SU-DHL-6 (cell line): ENCODE measurements at regions not wholly inside any gene's neighbourhood (a gene's known extent, or its start where the extent isn't known, plus 50 kb on each side); places are given as distances from the start of the nearest gene placed in this dataset.

Experiments
- H2AFZ ChIP-seq: fragments of 200-600 bp; sonication (generic); 2 replicates; pipeline ENCODE4 v1.6.1; 2014; ENCODE audit warnings: low read depth, mild to moderate bottlenecking, moderate library complexity, mixed read lengths, antibody characterized with exemption, low read length; ENCODE audit not compliant: severe bottlenecking
- H3F3A ChIP-seq: fragments of 200-600 bp; shearing (Covaris generic); 2 replicates; pipeline ENCODE4 v1.6.0; 2016; ENCODE audit warnings: antibody characterized with exemption, mild to moderate bottlenecking; ENCODE audit not compliant: insufficient read depth
- H3K27ac ChIP-seq: fragments of 200-600 bp; sonication (generic); 2 replicates; pipeline ENCODE4 v1.5.1; 2016; ENCODE audit warnings: low read depth, mild to moderate bottlenecking, low read length, moderate library complexity, mixed read lengths
- H3K27me3 ChIP-seq: fragments of 200-600 bp; sonication (generic), shearing (Covaris generic); 2 replicates; pipeline ENCODE4 v1.6.0; 2014; ENCODE audit warnings: mild to moderate bottlenecking, low read length
- H3K36me3 ChIP-seq: fragments of 200-600 bp; sonication (generic); 2 replicates; pipeline ENCODE4 v1.6.1; 2014; ENCODE audit warnings: mild to moderate bottlenecking, low read length, mixed read lengths
- H3K4me2 ChIP-seq: fragments of 300-600, 200-600 bp; shearing (Covaris generic), sonication (generic); 2 replicates; pipeline ENCODE4 v1.6.0; 2014; ENCODE audit warnings: low read length, low read depth, mild to moderate bottlenecking; ENCODE audit not compliant: poor library complexity, severe bottlenecking
- H3K4me3 ChIP-seq: fragments of 200-600 bp; sonication (generic); 2 replicates; pipeline ENCODE4 v1.5.1; 2014; ENCODE audit warnings: antibody characterized with exemption, low read length, mild to moderate bottlenecking, mixed read lengths; ENCODE audit not compliant: insufficient read depth, poor library complexity, severe bottlenecking
- H3K79me2 ChIP-seq: fragments of 200-600 bp; sonication (generic); 2 replicates; pipeline ENCODE4 v1.6.1; 2014; ENCODE audit warnings: mild to moderate bottlenecking, low read length, moderate library complexity; ENCODE audit not compliant: insufficient read depth
- H3K9ac ChIP-seq: fragments of 200-600 bp; sonication (generic); 2 replicates; pipeline ENCODE4 v1.7.0; 2014; ENCODE audit warnings: mild to moderate bottlenecking, low read length
- H3K9me2 ChIP-seq: fragments of 200-600 bp; sonication (generic); replicated peaks from 2 replicates; pipeline ENCODE4 v1.6.1; 2014; ENCODE audit warnings: low read length; ENCODE audit not compliant: insufficient read depth
- H3K9me3 ChIP-seq: fragments of 200-600 bp; sonication (generic); 2 replicates; pipeline ENCODE4 v1.6.1; 2014; ENCODE audit warnings: low read length, mixed read lengths; ENCODE audit not compliant: insufficient read depth
- H4K20me1 ChIP-seq: fragments of 200-600 bp; sonication (generic); 2 replicates; pipeline ENCODE4 v1.6.1; 2014; ENCODE audit warnings: low read depth, mild to moderate bottlenecking, antibody characterized with exemption, low read length, moderate library complexity, mixed read lengths
- EZH2phosphoT487 ChIP-seq: fragments of 200-600 bp; sonication (generic), shearing (Covaris generic); conservative IDR thresholded peaks from 2 replicates; pipeline ENCODE4 v1.6.1; 2018; ENCODE audit warnings: mild to moderate bottlenecking, antibody characterized with exemption, low read length, moderate library complexity, mixed read lengths
- TF ChIP-seq, protein P1 (sequence below): fragments of 200-600 bp; sonication (generic); IDR thresholded peaks from one replicate; pipeline ENCODE4 v1.5.1; 2017; ENCODE audit warnings: antibody characterized with exemption, mild to moderate bottlenecking, low read length, moderate library complexity; ENCODE audit not compliant: insufficient read depth, poor library complexity, severe bottlenecking

DNA sequence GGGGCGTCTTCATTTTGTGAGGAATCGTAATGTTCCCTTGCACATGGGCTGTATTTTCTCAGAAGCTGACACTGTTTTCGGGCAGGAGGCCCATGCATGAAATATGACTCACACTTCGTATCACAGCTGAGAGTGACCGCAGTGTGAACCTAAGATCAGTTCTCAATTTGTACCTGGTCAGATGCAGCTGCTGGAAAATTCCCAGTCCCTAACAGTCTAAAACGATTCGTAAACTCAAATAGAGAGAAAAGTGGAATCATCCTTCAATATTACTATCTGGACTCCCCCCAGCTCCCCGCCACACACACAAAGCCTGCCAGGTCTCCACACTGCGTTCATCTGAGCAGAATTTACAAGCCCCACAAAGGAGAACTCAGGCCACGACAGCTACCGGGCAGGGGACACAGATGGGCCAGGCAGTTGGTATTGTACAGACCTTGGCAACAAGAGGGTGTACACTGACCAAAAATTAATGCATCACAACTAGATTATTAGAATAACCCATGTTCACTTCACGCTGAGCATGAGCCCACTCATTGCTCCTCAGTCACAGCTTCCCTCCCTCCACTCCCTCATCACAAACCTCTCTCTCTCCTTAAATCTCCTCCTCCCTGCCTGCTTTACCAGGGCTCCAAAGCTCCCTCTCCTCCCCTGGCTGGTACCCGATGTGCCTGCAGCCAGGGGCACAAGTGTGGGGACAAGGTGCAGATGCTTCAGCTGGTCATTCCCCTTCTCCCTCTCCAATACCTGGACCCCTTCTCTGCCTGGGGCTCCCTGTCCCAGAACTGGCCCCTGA lies 488.4 kb downstream of the PREX1 start:
- H3K4me2 ChIP-seq, result no peak overlapping the region
- H3K27me3 ChIP-seq, result no peaks in the 10 kb centered on the region
- H3K27ac ChIP-seq, result no peak overlapping the region
- H3K4me3 ChIP-seq, result no peak overlapping the region
- H3K9ac ChIP-seq, result no peak overlapping the region
- H3K79me2 ChIP-seq, result no peaks in the 10 kb centered on the region
- H2AFZ ChIP-seq, result no peak overlapping the region
- H3K36me3 ChIP-seq, result no peaks in the 10 kb centered on the region
- no peaks in the 10 kb centered on the region for H4K20me1 ChIP-seq
- TF ChIP-seq, protein P1, sequence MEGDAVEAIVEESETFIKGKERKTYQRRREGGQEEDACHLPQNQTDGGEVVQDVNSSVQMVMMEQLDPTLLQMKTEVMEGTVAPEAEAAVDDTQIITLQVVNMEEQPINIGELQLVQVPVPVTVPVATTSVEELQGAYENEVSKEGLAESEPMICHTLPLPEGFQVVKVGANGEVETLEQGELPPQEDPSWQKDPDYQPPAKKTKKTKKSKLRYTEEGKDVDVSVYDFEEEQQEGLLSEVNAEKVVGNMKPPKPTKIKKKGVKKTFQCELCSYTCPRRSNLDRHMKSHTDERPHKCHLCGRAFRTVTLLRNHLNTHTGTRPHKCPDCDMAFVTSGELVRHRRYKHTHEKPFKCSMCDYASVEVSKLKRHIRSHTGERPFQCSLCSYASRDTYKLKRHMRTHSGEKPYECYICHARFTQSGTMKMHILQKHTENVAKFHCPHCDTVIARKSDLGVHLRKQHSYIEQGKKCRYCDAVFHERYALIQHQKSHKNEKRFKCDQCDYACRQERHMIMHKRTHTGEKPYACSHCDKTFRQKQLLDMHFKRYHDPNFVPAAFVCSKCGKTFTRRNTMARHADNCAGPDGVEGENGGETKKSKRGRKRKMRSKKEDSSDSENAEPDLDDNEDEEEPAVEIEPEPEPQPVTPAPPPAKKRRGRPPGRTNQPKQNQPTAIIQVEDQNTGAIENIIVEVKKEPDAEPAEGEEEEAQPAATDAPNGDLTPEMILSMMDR, result no peak
- no peak for TF ChIP-seq EZH2phosphoT487
- H3F3A ChIP-seq, result no peaks in the 10 kb centered on the region
- no peaks in the 10 kb centered on the region for H3K9me2 ChIP-seq
- no peaks in the 10 kb centered on the region for H3K9me3 ChIP-seq

DNA sequence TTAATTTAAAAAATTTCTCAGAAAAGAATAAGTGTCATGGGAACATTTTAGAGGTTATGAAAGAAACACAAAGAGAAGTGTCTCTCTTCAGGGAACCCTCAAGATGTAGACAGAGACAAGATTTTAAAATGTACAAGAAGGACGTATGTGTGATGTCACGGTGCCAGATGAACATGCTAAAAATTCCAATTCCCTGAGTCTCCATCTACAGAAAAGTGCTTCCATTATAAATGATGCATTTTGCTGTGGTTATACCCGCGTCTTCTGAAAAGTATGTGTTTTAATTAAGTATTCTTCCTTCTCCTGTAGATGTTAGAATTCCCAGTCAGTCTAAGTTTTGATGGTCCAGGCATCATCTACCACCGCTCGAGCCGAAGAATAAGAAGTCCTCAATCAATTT lies 489.1 kb downstream of the PREX1 start:
- H2AFZ ChIP-seq, result no peak overlapping the region
- H3K9me3 ChIP-seq, result no peaks in the 10 kb centered on the region
- H3K27me3 ChIP-seq, result no peaks in the 10 kb centered on the region
- no peaks in the 10 kb centered on the region for H3K79me2 ChIP-seq
- no peaks in the 10 kb centered on the region for H3K9me2 ChIP-seq
- H3K4me2 ChIP-seq, result no peak overlapping the region
- TF ChIP-seq EZH2phosphoT487, result no peak
- TF ChIP-seq, protein P1, result no peak
- H3K27ac ChIP-seq, result no peak overlapping the region
- no peaks in the 10 kb centered on the region for H3K36me3 ChIP-seq
- no peaks in the 10 kb centered on the region for H3F3A ChIP-seq
- no peak overlapping the region for H3K4me3 ChIP-seq
- no peak overlapping the region for H3K9ac ChIP-seq
- H4K20me1 ChIP-seq, result no peaks in the 10 kb centered on the region

- Histone ChIP-seq H3K4me2 (no peak overlapping the region), H2AFZ (no peak overlapping the region), H3K9ac (no peak overlapping the region), H3K9me2 (no peaks in the 10 kb centered on the region), H3K36me3 (no peaks in the 10 kb centered on the region), H3K79me2 (no peaks in the 10 kb centered on the region), H3F3A (no peaks in the 10 kb centered on the region), H3K9me3 (no peaks in the 10 kb centered on the region), H3K27ac (no peak overlapping the region), H4K20me1 (no peaks in the 10 kb centered on the region), H3K4me3 (no peak overlapping the region), H3K27me3 (no peaks in the 10 kb centered on the region)
- TF ChIP-seq EZH2phosphoT487, result no peak
- TF ChIP-seq, protein P1, result no peak
Observed at GRCh38 chr20:48336597-48336996, 491.2 kb downstream of the PREX1 start.
